ENCODE measurements at regions not wholly inside any gene's neighbourhood (a gene's known extent, or its start where the extent isn't known, plus 50 kb on each side); places are given as distances from the start of the nearest gene placed in this dataset.
"Not testable (repeated sequence)": the region's sequence is repeated elsewhere in the genome, so short reads cannot be mapped to it uniquely, and the experiment has no call there.

DNA sequence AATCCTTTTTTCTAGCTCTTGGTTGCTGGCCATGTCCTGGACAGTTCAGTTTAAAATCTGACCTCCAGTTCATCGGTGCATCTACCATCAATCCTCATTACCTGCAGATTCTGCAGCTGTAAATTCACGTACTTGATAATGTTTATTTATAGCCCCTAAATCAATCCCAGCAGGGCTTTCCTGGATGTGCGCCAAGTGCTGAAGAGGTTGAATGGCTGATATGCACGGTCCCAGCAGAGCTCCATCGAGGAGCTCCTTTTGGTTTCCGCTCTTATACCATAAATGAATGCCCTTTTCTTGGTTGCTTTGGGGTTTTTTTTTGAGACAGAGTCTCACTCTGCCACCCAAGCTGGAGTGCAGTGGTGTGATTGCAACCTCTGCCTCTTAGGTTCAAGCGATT, 91.2 kb upstream of the CCZ1B start:
- Mint-ChIP-seq H3K9me3 (ENCODE audit: unreplicated experiment) (no peaks in the 10 kb centered on the region), H3K27ac (ENCODE audit: unreplicated experiment) (no peak overlapping the region), H3K27me3 (ENCODE audit: unreplicated experiment) (peaks cover 9% of the 10 kb centered on the region), H3K4me3 (ENCODE audit: unreplicated experiment) (no peak overlapping the region), H3K4me1 (ENCODE audit: unreplicated experiment) (no peaks in the 10 kb centered on the region), H3K36me3 (ENCODE audit: unreplicated experiment) (no peaks in the 10 kb centered on the region)
- no peak for DNase-seq (ENCODE audit: extremely low spot score, unreplicated experiment)
- TF ChIP-seq, protein P1, sequence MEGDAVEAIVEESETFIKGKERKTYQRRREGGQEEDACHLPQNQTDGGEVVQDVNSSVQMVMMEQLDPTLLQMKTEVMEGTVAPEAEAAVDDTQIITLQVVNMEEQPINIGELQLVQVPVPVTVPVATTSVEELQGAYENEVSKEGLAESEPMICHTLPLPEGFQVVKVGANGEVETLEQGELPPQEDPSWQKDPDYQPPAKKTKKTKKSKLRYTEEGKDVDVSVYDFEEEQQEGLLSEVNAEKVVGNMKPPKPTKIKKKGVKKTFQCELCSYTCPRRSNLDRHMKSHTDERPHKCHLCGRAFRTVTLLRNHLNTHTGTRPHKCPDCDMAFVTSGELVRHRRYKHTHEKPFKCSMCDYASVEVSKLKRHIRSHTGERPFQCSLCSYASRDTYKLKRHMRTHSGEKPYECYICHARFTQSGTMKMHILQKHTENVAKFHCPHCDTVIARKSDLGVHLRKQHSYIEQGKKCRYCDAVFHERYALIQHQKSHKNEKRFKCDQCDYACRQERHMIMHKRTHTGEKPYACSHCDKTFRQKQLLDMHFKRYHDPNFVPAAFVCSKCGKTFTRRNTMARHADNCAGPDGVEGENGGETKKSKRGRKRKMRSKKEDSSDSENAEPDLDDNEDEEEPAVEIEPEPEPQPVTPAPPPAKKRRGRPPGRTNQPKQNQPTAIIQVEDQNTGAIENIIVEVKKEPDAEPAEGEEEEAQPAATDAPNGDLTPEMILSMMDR (IDR thresholded peaks at IDR 0.05): no peak

DNA sequence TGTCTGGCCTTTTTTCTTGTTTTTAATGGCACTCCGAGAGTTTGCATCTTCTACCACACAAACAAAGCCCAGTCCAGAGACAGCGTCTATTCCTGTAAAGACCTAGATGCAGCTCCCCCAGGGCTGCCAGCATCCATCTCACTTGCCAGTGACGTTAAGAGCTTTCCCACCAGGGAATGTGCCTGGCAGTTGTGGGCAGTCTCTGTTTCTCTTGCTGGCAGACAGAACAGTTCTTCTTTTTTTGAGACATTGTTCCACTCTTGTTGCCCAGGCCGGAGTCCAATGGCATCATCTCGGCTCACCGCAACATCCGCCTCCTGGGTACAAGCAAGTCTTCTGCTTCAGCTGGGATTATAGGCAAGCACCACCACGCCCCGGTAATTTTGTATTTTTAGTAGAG, 93.1 kb upstream of the CCZ1B start:
- not testable (repeated sequence) for H3K9me3 Mint-ChIP-seq (ENCODE audit: unreplicated experiment); H3K36me3 Mint-ChIP-seq (ENCODE audit: unreplicated experiment); H3K4me3 Mint-ChIP-seq (ENCODE audit: unreplicated experiment); H3K27ac Mint-ChIP-seq (ENCODE audit: unreplicated experiment); H3K27me3 Mint-ChIP-seq (ENCODE audit: unreplicated experiment); DNase-seq (ENCODE audit: extremely low spot score, unreplicated experiment); H3K4me1 Mint-ChIP-seq (ENCODE audit: unreplicated experiment)

DNA sequence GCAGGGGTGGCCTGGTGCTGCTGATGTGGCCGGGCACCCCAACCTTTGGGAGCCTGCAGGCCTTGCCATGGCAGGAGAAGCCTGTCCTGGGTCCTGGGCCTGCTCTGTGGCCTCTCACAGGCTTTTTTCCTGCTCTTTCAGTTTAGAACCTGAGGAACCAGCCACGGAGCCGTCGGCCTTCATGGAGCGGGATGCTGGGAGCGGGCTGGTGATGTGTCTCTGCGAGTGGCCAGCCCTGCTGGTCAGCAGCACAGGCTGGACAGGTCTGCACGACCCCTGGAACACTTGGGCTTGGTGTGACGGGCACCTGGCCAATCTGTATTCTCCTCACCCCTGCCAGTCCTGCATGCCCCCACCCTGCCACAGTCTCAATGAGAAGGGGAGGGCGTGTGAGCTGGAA, 98.4 kb upstream of the CCZ1B start:
- not testable (repeated sequence) for H3K4me3 Mint-ChIP-seq (ENCODE audit: unreplicated experiment); H3K36me3 Mint-ChIP-seq (ENCODE audit: unreplicated experiment); H3K4me1 Mint-ChIP-seq (ENCODE audit: unreplicated experiment); H3K9me3 Mint-ChIP-seq (ENCODE audit: unreplicated experiment); DNase-seq (ENCODE audit: extremely low spot score, unreplicated experiment); H3K27me3 Mint-ChIP-seq (ENCODE audit: unreplicated experiment); H3K27ac Mint-ChIP-seq (ENCODE audit: unreplicated experiment)

DNA sequence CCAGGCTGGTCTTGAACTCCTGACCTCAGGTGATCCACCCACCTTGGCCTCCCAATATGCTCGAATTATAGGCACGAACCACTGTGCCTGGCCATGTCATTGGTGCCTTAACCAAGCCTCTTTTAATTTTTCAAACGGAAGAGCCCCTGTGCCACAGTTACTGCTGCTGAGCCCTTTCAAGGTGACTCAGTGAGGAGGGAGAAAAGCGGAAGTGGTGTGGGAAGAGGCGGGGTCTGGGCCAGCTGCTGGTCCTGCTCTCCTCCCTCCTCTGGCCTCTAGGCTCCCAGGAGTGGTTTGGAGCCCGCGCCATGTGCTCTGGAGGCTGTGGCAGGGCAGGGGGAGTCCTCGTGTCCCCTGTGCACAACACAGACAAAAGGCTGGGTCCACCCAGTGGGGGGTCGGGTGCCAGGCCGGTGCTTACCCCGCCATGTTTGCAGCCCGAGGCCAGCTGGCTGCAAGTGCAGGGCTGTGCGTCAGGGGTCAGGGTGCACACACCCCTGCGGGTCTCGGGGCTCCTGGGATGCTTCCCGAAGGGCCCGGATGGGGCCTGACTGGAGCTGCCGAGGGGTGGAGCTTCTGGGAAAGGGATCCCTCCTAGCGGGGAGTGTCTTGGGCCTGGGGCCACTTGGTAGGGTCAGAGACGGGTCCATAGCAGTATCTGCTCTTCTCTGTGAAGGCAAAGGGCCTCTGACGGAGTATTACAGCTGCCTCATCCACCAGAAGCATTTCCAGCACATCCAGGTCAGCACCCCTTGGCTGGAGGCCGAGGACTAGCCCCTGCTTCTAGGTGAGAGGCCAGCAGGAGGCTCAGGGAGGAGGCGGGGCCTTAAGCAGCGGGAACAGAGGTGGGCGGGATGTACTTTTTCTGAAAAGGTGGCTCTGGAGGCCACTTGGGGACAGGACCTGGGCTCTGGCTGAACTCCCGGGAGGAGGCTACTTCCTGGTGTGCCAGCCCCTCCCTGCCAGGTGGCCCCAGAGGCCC, 100.4 kb upstream of the CCZ1B start:
- not testable (repeated sequence) for H3K9me3 Mint-ChIP-seq (ENCODE audit: unreplicated experiment); H3K36me3 Mint-ChIP-seq (ENCODE audit: unreplicated experiment); H3K4me3 Mint-ChIP-seq (ENCODE audit: unreplicated experiment); H3K27ac Mint-ChIP-seq (ENCODE audit: unreplicated experiment); DNase-seq (ENCODE audit: extremely low spot score, unreplicated experiment); H3K27me3 Mint-ChIP-seq (ENCODE audit: unreplicated experiment)
- peaks cover 13% of the 10 kb centered on the region for H3K4me1 Mint-ChIP-seq (ENCODE audit: unreplicated experiment)

DNA sequence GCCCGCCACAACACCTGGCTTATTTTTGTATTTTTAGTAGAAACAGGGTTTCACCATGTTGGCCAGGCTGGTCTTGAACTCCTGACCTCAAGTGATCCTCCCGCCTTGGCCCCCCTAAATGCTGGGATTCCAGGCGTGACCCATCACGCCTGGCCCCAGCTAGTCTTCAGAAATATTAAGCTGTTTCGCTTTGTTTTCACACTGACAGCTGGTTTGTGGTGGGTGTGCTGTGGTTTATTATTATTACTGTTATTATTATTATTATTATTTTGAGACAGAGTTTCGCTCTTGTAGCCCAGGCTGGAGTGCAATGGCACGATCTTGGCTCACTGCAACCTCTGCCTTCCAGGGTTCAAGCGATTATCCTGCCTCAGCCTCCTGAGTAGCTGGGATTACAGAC, 101.6 kb upstream of the CCZ1B start:
- not testable (repeated sequence) for H3K27me3 Mint-ChIP-seq (ENCODE audit: unreplicated experiment); DNase-seq (ENCODE audit: extremely low spot score, unreplicated experiment); H3K27ac Mint-ChIP-seq (ENCODE audit: unreplicated experiment); H3K4me3 Mint-ChIP-seq (ENCODE audit: unreplicated experiment); H3K36me3 Mint-ChIP-seq (ENCODE audit: unreplicated experiment); H3K9me3 Mint-ChIP-seq (ENCODE audit: unreplicated experiment)
- H3K4me1 Mint-ChIP-seq (ENCODE audit: unreplicated experiment): peaks cover 13% of the 10 kb centered on the region

DNA sequence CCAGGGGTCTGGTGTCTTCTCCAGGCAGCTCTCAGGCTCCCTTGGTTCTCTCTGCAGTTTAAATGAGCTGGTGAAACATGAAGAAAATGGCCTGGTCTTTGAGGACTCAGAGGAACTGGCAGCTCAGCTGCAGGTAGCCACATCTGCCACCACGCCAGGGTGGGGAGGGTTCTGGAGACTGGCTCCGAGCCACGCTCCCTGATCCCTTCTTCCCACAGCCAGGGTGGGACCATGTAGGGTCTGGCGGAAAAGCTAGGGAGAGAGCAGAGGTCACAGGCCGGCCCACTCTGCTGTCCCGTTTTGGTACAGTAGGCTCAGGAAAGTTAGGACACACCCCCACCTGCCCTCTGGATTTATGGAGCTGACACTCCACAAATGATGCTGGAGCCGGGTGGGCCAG, 103.5 kb upstream of the CCZ1B start:
- peaks cover 13% of the 10 kb centered on the region for H3K4me1 Mint-ChIP-seq (ENCODE audit: unreplicated experiment)
- H3K9me3 Mint-ChIP-seq (ENCODE audit: unreplicated experiment): not testable (repeated sequence)

DNA sequence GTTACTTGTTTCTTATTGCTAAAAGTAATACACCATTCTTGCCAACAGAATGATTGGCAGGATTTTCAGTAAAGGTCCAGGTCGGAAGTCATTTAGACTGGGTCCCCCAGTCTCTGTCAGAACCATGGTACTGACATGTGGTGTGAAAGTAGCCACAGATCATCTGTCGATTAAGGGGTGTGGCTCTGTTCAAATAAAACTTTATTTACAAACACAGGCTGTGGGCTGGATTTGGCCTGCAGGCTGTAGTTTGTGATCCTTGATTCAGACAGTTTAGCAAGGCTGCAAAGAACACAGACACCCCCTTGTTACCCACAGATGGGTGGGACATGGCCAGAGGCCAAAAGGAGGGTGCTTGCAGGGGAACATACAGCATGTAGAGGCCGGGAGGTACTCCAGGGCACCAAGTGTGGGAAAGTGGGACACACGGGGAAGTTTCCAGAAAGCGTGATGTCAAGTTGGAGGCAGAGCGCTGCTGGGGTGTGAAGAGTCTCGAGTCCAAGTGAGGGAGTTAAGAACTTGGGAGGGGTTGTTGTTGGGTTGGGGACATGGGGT, 104.1 kb upstream of the CCZ1B start:
- not testable (repeated sequence) for H3K27ac Mint-ChIP-seq (ENCODE audit: unreplicated experiment); H3K36me3 Mint-ChIP-seq (ENCODE audit: unreplicated experiment); H3K27me3 Mint-ChIP-seq (ENCODE audit: unreplicated experiment); DNase-seq (ENCODE audit: extremely low spot score, unreplicated experiment); H3K9me3 Mint-ChIP-seq (ENCODE audit: unreplicated experiment); H3K4me3 Mint-ChIP-seq (ENCODE audit: unreplicated experiment)
- H3K4me1 Mint-ChIP-seq (ENCODE audit: unreplicated experiment): peaks cover 13% of the 10 kb centered on the region

More for the DNA sequence above, 103.5 kb upstream of the CCZ1B start:
- H3K36me3 Mint-ChIP-seq (ENCODE audit: unreplicated experiment); H3K27me3 Mint-ChIP-seq (ENCODE audit: unreplicated experiment); H3K27ac Mint-ChIP-seq (ENCODE audit: unreplicated experiment); H3K4me3 Mint-ChIP-seq (ENCODE audit: unreplicated experiment); DNase-seq (ENCODE audit: extremely low spot score, unreplicated experiment): not testable (repeated sequence)

DNA sequence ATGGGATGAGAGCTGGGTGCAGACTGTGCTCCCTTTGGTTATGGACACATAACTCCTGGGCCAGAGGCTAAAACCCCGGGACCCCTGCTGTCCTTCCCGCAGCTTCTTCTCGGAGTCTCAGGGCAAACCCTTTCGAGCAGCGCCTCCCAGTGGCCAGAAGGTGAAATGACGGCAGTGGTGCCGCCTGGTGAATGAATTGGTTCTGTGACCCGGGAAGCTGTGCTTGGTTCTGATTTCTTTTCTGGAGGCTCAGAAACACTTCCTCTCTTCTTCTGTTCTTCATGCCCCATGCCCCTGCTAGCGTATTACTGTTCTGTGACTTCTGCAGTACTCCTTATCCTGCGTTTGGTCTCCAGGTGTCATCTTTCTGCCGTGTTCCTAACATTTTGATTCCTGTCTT, 104.7 kb upstream of the CCZ1B start:
- not testable (repeated sequence) for H3K36me3 Mint-ChIP-seq (ENCODE audit: unreplicated experiment); DNase-seq (ENCODE audit: extremely low spot score, unreplicated experiment); H3K9me3 Mint-ChIP-seq (ENCODE audit: unreplicated experiment); H3K27ac Mint-ChIP-seq (ENCODE audit: unreplicated experiment); H3K27me3 Mint-ChIP-seq (ENCODE audit: unreplicated experiment); H3K4me3 Mint-ChIP-seq (ENCODE audit: unreplicated experiment)
- TF ChIP-seq, protein P1 (IDR thresholded peaks at IDR 0.05): peak; percentile 59
- peaks cover 11% of the 10 kb centered on the region for H3K4me1 Mint-ChIP-seq (ENCODE audit: unreplicated experiment)

DNA sequence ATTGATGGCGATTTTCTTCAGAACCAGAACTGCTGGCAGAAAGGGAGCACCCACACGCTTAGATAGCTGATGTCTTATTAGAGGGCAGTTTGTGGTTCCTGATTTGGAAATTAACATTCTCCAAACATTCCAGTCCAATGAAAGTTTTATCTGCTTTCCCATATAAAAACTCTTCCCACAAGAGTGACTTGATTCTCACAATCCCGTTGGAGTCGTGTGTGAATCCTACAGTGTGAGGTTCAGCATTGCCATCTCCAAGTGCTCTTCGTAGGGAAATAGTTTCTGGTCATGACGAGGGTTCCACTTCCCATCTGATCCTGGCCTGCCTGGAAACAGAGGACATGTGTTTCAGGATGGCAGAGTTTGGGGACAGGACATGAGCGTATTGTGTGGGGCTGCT, 105.4 kb upstream of the CCZ1B start:
- H3K36me3 Mint-ChIP-seq (ENCODE audit: unreplicated experiment); H3K4me3 Mint-ChIP-seq (ENCODE audit: unreplicated experiment); H3K27ac Mint-ChIP-seq (ENCODE audit: unreplicated experiment); DNase-seq (ENCODE audit: extremely low spot score, unreplicated experiment); H3K27me3 Mint-ChIP-seq (ENCODE audit: unreplicated experiment); H3K9me3 Mint-ChIP-seq (ENCODE audit: unreplicated experiment): not testable (repeated sequence)
- peaks cover 11% of the 10 kb centered on the region for H3K4me1 Mint-ChIP-seq (ENCODE audit: unreplicated experiment)

DNA sequence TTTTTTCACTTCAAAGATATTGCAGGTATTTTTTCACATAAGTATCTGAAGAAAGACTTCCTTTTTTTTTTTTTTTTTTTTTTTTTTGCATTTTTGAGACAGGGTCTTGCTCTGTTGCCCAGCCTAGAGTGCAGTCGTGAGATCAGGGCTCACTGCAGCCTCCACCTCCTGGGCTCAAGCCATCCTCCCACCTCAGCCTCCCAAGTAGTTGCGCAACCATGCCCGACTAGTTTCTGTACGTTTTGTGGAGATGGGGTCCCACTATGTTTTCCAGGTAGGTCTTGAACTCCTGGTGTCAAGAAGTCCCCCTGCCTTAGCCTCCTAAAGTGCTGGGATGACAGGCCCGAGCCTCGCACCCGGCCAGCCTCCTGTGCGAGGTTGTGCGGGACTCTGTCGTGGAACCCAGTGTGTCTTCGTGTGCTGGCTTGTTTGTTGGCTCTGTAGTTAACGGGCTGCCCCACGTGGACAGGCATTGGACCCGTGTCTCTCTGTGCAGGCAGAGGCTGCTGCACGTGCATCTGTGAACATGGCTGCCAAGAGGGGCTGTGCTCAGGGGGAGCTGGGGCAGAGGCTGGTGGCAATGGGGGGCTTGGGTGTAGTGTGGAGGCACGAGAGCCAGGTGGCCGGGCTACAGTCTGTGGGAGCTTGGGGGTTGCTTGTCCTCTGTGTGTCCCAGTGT, 108.0 kb upstream of the CCZ1B start:
- not testable (repeated sequence) for DNase-seq (ENCODE audit: extremely low spot score, unreplicated experiment); H3K9me3 Mint-ChIP-seq (ENCODE audit: unreplicated experiment); H3K27me3 Mint-ChIP-seq (ENCODE audit: unreplicated experiment); H3K36me3 Mint-ChIP-seq (ENCODE audit: unreplicated experiment); H3K27ac Mint-ChIP-seq (ENCODE audit: unreplicated experiment); H3K4me3 Mint-ChIP-seq (ENCODE audit: unreplicated experiment); H3K4me1 Mint-ChIP-seq (ENCODE audit: unreplicated experiment)

All from osteocyte (in vitro differentiated cells).